Bone marrow (tissue), 2 donors: ENCODE measurements at regions not wholly inside any gene's neighbourhood (a gene's known extent, or its start where the extent isn't known, plus 50 kb on each side); places are given as distances from the start of the nearest gene placed in this dataset.

ENCODE experiments used
- DNase-seq, 2 donors: peaks; one replicate each; lab custom pipeline; 2025; lab: John Stamatoyannopoulos, UW

- no peak for DNase-seq
Observed at GRCh38 chr3:106750092-106750491, 627.1 kb upstream of the CCDC54 start.

DNA sequence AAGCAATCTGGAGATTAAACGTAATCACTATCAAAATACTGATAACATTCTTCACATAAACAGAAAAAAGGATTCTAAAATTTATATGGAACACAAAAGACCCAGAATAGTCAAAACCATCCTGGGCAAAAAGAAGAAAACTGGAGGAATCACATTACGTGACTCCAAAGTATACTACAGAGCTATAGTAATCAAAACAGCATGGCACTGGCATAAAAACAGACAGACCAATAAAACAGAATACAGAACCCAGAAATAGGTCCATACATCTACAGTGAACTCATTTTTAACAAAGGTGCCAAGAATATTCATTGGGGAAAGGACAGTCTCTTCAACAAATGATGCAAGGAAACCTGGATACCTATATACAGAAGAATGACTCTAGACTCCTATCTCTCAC, 621.9 kb upstream of the CCDC54 start:
- no peak for DNase-seq

GRCh38 chr3:106756901-106757300, 620.3 kb upstream of the CCDC54 start:
- DNase-seq = no peak

- no peak for DNase-seq
Observed at GRCh38 chr3:106758459-106758858, 618.8 kb upstream of the CCDC54 start.

- no peak for DNase-seq
Observed at GRCh38 chr3:106759731-106760130, 617.5 kb upstream of the CCDC54 start.

- DNase-seq = no peak
Observed at GRCh38 chr3:106765342-106765741, 611.9 kb upstream of the CCDC54 start.

DNA sequence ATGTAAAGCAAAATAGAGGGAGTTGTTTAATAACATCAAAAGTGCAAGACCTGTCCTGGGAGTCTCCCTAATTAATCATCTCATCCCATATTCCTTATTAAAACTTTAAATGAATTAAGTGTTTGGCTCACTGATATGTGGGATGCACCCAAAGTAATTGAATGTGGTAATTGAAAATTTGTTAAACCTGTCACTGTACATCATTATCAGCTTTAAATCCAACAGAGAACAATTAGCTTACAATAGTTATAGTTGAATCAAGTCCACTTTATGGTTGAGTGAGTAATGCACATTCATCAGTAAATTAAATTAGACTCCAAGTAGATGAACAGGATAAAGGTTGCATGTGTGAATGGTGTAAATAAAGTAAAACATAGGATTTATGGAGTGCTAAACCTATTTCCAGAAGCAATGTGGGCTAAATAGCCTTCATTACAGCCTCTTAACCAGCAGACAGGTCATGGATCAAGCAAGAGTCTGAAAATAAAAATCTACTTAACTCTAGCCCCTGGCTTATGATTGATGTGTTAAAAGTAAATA, 608.2 kb upstream of the CCDC54 start:
- no peak for DNase-seq

DNA sequence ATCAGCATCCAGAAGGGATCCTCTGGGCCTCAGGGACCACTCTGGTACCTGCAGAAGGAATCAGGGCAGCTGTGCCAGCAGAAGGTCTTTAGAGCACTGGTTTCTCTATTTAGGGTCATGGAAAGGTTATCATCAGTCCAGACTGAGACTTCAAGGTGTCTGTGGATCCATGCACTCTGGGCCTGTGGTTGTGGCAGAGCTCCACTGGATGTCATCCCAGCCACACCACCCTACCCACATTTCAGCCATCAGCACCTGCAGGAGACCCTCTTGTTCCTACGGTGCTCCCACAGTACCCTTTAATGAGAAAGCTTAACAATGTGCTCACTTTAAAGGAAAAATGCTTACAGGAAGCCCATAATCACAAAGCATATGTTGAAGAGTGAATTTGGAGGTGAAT, 603.4 kb upstream of the CCDC54 start:
- no peak for DNase-seq

- DNase-seq = no peak
Observed at GRCh38 chr3:106783231-106783630, 594.0 kb upstream of the CCDC54 start.

DNA sequence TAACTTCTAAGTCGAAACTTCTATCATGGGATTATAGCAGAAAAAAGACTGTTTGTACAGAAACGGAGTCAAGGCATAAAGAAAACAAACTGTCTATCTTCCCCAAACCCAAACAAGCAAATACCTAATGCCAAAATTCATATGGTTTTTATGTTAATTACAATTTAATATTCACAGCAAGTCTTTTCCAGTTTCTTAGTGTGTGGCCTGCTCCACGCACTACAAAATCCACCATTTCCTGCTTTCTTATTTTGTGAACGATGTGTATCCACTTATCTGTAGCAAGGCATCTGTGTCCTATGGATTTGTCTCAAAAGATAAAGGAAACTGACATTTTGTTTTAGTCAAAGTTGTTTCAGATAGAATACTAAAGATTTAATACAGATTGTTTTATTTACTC, 588.0 kb upstream of the CCDC54 start:
- DNase-seq = no peak

DNA sequence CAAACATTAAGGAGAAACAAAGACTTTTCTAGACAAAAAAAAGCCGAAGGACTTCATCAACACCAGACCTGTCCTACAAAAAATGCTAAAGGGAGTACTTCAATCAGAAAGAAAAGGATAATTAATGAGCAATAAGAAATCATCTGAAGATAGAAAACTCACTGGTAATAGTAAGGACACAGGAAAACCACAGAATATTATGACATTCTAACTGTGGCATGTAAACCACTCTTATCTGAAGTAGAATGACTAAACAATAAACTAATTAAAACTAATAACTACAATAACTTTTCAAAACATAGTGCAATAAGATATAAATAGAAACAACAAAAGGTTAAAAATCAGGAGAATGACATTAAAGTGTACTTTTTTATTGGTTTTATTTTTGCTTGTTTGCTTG, 584.5 kb upstream of the CCDC54 start:
- DNase-seq = no peak

DNA sequence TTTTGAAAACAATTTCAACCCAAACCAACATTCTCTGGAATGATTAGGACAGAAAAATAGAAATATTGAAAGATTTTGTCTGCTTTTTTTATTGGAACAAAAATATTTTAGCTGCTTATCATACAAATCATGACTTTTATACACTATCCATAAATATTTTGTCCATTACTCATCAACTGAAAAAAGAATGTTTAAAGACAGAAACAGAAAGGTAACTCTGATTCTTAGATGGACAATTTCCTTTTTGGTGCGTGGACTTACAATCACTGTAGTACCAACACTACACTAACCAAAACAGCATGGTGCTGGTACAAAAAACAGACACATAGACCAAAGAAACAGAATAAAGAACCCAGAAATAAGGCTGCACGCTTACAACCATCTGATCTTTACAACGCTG, 582.8 kb upstream of the CCDC54 start:
- no peak for DNase-seq

DNA sequence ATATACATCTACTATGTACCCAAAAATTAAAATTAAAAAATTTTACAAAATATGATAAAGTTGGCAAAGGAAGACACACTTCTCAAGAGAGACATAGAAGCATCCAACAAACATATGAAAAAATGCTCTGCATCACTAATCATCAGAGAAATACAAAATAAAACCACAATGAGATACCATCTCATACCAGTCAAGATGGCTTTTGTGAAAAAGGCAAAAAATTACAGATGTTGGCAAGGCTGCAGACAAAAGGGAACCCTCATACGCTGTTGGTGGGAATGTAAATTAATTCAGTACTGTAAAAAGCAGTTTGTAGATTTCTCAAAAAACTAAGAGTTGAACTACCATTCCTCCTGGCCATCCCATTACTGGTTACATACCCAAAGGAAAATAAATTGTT, 581.7 kb upstream of the CCDC54 start:
- DNase-seq = no peak

- no peak for DNase-seq
Observed at GRCh38 chr3:106797461-106797860, 579.8 kb upstream of the CCDC54 start.

DNA sequence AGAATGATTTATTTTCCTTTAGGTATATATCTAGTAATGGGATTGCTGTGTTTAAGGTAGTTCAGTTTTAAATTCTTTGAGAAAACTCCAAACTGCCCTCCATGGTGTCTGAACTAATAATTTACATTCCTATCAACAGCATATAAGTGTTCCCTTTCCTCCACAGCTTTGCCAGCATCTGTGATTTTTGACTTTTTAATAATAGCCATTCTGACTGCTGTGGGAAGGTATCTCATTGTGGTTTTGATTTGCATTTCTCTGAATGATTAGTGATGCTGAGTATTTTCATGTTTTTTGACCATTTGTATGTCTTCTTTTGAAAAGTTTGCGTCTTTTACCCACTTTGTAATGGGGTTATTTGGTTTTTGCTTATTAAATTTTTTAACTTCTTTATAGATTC, 571.6 kb upstream of the CCDC54 start:
- DNase-seq = no peak

DNA sequence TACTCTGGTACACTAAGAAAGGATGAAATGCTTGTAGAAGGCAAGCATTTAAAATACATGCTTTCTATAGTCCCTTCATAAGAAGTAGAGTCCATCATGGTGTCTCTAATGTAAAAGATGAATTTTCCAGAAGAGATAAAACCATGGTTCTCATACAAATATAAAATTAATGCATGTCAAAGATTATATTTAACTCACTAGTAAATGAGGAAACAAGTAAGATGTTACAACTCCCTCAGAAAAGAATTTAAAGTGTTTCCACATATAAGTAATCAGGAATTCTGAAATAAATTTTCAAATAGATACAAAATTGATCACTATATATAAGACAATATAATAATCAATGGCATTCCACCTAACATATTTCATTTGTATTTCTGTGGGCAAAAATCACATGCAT, 570.3 kb upstream of the CCDC54 start:
- DNase-seq = no peak

GRCh38 chr3:106809041-106809440, 568.2 kb upstream of the CCDC54 start:
- no peak for DNase-seq

- no peak for DNase-seq
Observed at GRCh38 chr3:106809623-106810299, 567.5 kb upstream of the CCDC54 start.

- no peak for DNase-seq
Observed at GRCh38 chr3:106810300-106810875, 566.9 kb upstream of the CCDC54 start.

DNA sequence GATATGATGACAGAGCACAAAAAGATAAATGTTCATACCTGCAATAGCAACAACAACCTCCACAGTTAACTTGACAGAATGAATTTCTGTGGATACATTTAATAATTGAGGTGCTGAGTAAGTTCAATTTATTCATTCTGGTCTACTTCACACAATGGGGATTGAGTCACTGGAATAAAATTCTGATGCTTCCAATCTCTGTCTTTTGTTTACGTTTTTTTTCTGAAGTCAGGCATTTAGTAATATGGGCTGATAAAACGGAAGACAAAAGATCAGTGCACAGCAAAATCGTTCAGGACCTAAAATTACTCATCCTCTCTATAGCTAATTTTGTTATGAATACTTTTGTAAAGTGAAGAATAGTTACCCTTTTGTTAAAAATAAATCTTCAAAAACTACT, 565.9 kb upstream of the CCDC54 start:
- DNase-seq = no peak

DNA sequence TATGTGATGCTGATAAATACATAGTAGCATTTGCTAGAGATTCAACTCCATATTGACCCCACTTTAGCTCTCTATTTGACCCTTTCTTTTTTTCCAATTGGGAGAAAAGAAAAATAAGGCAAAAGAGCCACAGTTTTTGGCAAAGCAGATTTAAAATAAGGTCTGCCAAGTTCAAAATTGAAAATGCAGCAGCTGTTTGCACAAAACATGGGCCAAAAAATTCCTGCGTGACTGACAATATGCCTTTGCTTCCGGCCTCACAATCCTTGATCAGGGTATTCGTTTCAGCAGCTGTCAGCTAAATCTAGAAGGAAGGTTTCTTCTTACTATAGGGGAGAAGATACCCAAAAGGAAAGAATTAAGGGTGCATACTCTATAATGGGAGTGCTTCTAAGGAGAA, 563.5 kb upstream of the CCDC54 start:
- DNase-seq = no peak

GRCh38 chr3:106814231-106814630, 563.0 kb upstream of the CCDC54 start:
- no peak for DNase-seq

GRCh38 chr3:106816838-106817237, 560.4 kb upstream of the CCDC54 start:
- no peak for DNase-seq

- DNase-seq = no peak
Observed at GRCh38 chr3:106817706-106818105, 559.5 kb upstream of the CCDC54 start.
